HCT116 (cell line): ENCODE measurements at regions not wholly inside any gene's neighbourhood (a gene's known extent, or its start where the extent isn't known, plus 50 kb on each side); places are given as distances from the start of the nearest gene placed in this dataset.

Experiments used
- ATAC-seq: fragments of 200-7000 bp; cut with Tn5 transposase; 2 replicates; pipeline ENCODE4 v1.9.1; 2020; ENCODE audit warnings: mild to moderate bottlenecking, moderate library complexity
- BruUV-seq: library from RNA; stranded (reverse); fragments of 400-500 nt; replicated peaks from 2 replicates; lab custom pipeline; 2021; lab: Mats Ljungman, UMichigan
- CTCF ChIA-PET: fragments of 300-600 bp; sonication (Branson Sonifier 250); formaldehyde crosslinking; loops from one replicate; lab custom pipeline; 2021; ENCODE audit warnings: antibody characterized with exemption; lab: Charles Lee
- POLR2A ChIA-PET: fragments of 300-600, 350-600 bp; sonication (Branson Sonifier 250); formaldehyde crosslinking; loops from one replicate; lab custom pipeline; 2021; ENCODE audit warnings: antibody characterized with exemption; lab: Charles Lee
- RAD21 ChIA-PET, 2 experiments: fragments of 300-600 bp; sonication (Branson Sonifier 250); formaldehyde crosslinking; loops; one replicate each; lab custom pipeline; 2023; ENCODE audit warnings: low total read pairs in 2 of 2; ENCODE audit not compliant: uncharacterized antibody in 2 of 2, unreplicated experiment in 2 of 2, low non-redundant PET in 1 of 2; lab: Charles Lee
- DNase-seq: peaks from one replicate; pipeline ENCODE4 v3.0.0-alpha.2; 2010; ENCODE audit warnings: low read depth, low spot score
- H2AFZ ChIP-seq: fragments of 200-600 bp; shearing (Covaris generic), sonication (generic); 2 replicates; pipeline ENCODE4 v1.6.1; 2017; ENCODE audit warnings: low read depth, mixed run types, mixed read lengths, antibody characterized with exemption, low read length; ENCODE audit not compliant: poor library complexity, severe bottlenecking
- H3K27ac ChIP-seq: 2 replicates; pipeline ENCODE4 v1.5.1; 2012; ENCODE audit warnings: low read depth, low read length
- H3K27me3 ChIP-seq: fragments of 200-600 bp; sonication (generic); 2 replicates; pipeline ENCODE4 v1.6.1; 2016; ENCODE audit warnings: mixed run types, low read length, mixed read lengths; ENCODE audit not compliant: insufficient read depth
- H3K36me3 ChIP-seq, 2 experiments: fragments of 200-500 bp in 1 of 2; fragments of 200-600 bp in 1 of 2; sonication (Bioruptor generic) in 1 of 2; sonication (generic) in 1 of 2; 2 replicates each; pipeline versions ENCODE4 v1.5.1 to v1.6.1; 2014 to 2016; ENCODE audit warnings: low read length in 2 of 2, inconsistent platforms in 1 of 2, mixed read lengths in 1 of 2, mixed run types in 1 of 2; ENCODE audit not compliant: insufficient read depth in 2 of 2, control insufficient read depth in 1 of 2
- H3K4me1 ChIP-seq, 2 experiments: fragments of 200-600 bp in 1 of 2; sonication (generic) in 1 of 2; 2 replicates each; pipeline versions ENCODE4 v1.5.1 to v1.6.1; 2012 to 2017; ENCODE audit warnings: low read length in 2 of 2, inconsistent platforms in 1 of 2, mild to moderate bottlenecking in 1 of 2, mixed read lengths in 1 of 2, mixed run types in 1 of 2, moderate library complexity in 1 of 2; ENCODE audit not compliant: insufficient read depth in 2 of 2, control insufficient read depth in 1 of 2
- H3K4me2 ChIP-seq: fragments of 200-600 bp; sonication (generic); 2 replicates; pipeline ENCODE4 v1.6.1; 2017; ENCODE audit warnings: mixed run types, low read length, mixed read lengths
- H3K4me3 ChIP-seq, 2 experiments: fragments of 200-600 bp in 1 of 2; sonication (generic) in 1 of 2; replicated peaks in 1 of 2; 2 replicates each; pipeline ENCODE4 v1.5.1; 2011 to 2016; ENCODE audit warnings: low read length in 2 of 2, control low read depth in 1 of 2, low read depth in 1 of 2, mild to moderate bottlenecking in 1 of 2, mixed read lengths in 1 of 2, mixed run types in 1 of 2
- H3K79me2 ChIP-seq: fragments of 200-600 bp; sonication (generic); 2 replicates; pipeline ENCODE4 v1.6.1; 2017; ENCODE audit warnings: mild to moderate bottlenecking, mixed run types, low read length, moderate library complexity, mixed read lengths; ENCODE audit not compliant: insufficient read depth
- H3K9ac ChIP-seq: fragments of 200-600 bp; sonication (generic); 2 replicates; pipeline ENCODE4 v1.6.1; 2016; ENCODE audit warnings: low read length, mixed read lengths
- H3K9me2 ChIP-seq: fragments of 200-600 bp; sonication (generic), shearing (Covaris generic); 2 replicates; pipeline ENCODE4 v1.6.1; 2017; ENCODE audit warnings: mixed run types, mild to moderate bottlenecking, moderate library complexity; ENCODE audit not compliant: insufficient read depth
- H3K9me3 ChIP-seq, 2 experiments: fragments of 200-500 bp in 1 of 2; fragments of 200-600 bp in 1 of 2; sonication (Bioruptor generic) in 1 of 2; sonication (generic) in 1 of 2; 2 replicates each; pipeline ENCODE4 v1.6.1; 2014 to 2017; ENCODE audit warnings: low read length in 2 of 2, mixed read lengths in 2 of 2, inconsistent platforms in 1 of 2, low read depth in 1 of 2, mild to moderate bottlenecking in 1 of 2, mixed run types in 1 of 2, moderate library complexity in 1 of 2; ENCODE audit not compliant: control insufficient read depth in 1 of 2, insufficient read depth in 1 of 2
- H4K20me1 ChIP-seq: fragments of 200-600 bp; sonication (generic), shearing (Covaris generic); 2 replicates; pipeline ENCODE4 v1.6.1; 2017; ENCODE audit warnings: mixed run types, mild to moderate bottlenecking, moderate library complexity; ENCODE audit not compliant: insufficient read depth
- CBX3 ChIP-seq: IDR thresholded peaks from 2 replicates; pipeline ENCODE4 v1.6.1; 2012; ENCODE audit warnings: low read depth
- CEBPB ChIP-seq: IDR thresholded peaks from 2 replicates; pipeline ENCODE4 v1.6.1; 2012; ENCODE audit warnings: low read depth
- EGR1 ChIP-seq: IDR thresholded peaks from 2 replicates; pipeline ENCODE4 v1.6.1; 2012; ENCODE audit warnings: low read depth
- EZH2 ChIP-seq: fragments of 200-600 bp; sonication (generic); IDR thresholded peaks from 2 replicates; pipeline ENCODE4 v1.6.1; 2017; ENCODE audit warnings: antibody characterized with exemption, mixed run types
- EZH2phosphoT487 ChIP-seq: fragments of 200-600 bp; IDR thresholded peaks from 2 replicates; pipeline ENCODE4 v1.6.1; 2018; ENCODE audit warnings: antibody characterized with exemption, borderline replicate concordance
- POLR2AphosphoS5 ChIP-seq: IDR thresholded peaks from 2 replicates; pipeline ENCODE4 v1.6.1; 2011; ENCODE audit warnings: mild to moderate bottlenecking, low read depth, low read length, moderate library complexity
- SP1 ChIP-seq: IDR thresholded peaks from 2 replicates; pipeline ENCODE4 v1.6.1; 2012; ENCODE audit warnings: low read depth
- YY1 ChIP-seq: IDR thresholded peaks from 2 replicates; pipeline ENCODE4 v1.6.1; 2011; ENCODE audit warnings: low read length, low read depth, moderate library complexity, mild to moderate bottlenecking; ENCODE audit not compliant: insufficient replicate concordance; ENCODE audit errors: extremely low read depth
- ZBTB33 ChIP-seq: IDR thresholded peaks from 2 replicates; pipeline ENCODE4 v1.6.1; 2011; ENCODE audit warnings: mild to moderate bottlenecking, low read length, moderate library complexity; ENCODE audit not compliant: insufficient replicate concordance; ENCODE audit errors: extremely low read depth
- ZNF274 ChIP-seq: fragments of 200-500 bp; sonication (Bioruptor generic); IDR thresholded peaks from 2 replicates; pipeline ENCODE4 v1.6.1; 2014; ENCODE audit warnings: mild to moderate bottlenecking, low read depth, low read length, inconsistent platforms
- intact Hi-C: fragments of 100-400 bp; cut with micrococcal nuclease; formaldehyde crosslinking; loops from 2 replicates; pipeline ENCODE4 v1.10.0; 2022
- TF ChIP-seq, protein P1 (sequence below): IDR thresholded peaks from 2 replicates; pipeline ENCODE4 v1.6.1; 2012
- TF ChIP-seq, protein P2 (sequence below): IDR thresholded peaks from 2 replicates; pipeline ENCODE4 v1.6.1; 2012; ENCODE audit warnings: low read depth

GRCh38 chr18:64416990-64417389 is 268.1 kb upstream of the LINC00305 start:
- no peaks in the 10 kb centered on the region for H3K4me1 ChIP-seq
- H3K9me2 ChIP-seq, result no peaks in the 10 kb centered on the region
- no peak overlapping the region for H2AFZ ChIP-seq
- RAD21 ChIA-PET, result no interaction called here
- no peaks in the 10 kb centered on the region for H3K79me2 ChIP-seq
- H3K4me3 ChIP-seq, result no peak overlapping the region
- H3K36me3 ChIP-seq, result no peaks in the 10 kb centered on the region
- intact Hi-C loops, result no loop called here
- BruUV-seq, result no TSS peak
- no peak for ATAC-seq
- H3K27me3 ChIP-seq, result no peaks in the 10 kb centered on the region
- peaks cover 17 to 18% of the 10 kb centered on the region in 2 experiments; a peak in 2 of 4 replicates for H3K9me3 ChIP-seq
- no peak for DNase-seq
- no peak overlapping the region for H3K4me2 ChIP-seq
- no peak overlapping the region for H3K9ac ChIP-seq
- H4K20me1 ChIP-seq, result no peaks in the 10 kb centered on the region
- CTCF ChIA-PET, result no interaction called here
- H3K27ac ChIP-seq, result no peak overlapping the region
- TF ChIP-seq CEBPB, result no peak
- TF ChIP-seq ZBTB33, result no peak
- TF ChIP-seq YY1, result no peak
- no peak for TF ChIP-seq EZH2
- no peak for TF ChIP-seq POLR2AphosphoS5
- TF ChIP-seq, protein P1, sequence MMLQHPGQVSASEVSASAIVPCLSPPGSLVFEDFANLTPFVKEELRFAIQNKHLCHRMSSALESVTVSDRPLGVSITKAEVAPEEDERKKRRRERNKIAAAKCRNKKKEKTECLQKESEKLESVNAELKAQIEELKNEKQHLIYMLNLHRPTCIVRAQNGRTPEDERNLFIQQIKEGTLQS, result no peak
- TF ChIP-seq, protein P2, sequence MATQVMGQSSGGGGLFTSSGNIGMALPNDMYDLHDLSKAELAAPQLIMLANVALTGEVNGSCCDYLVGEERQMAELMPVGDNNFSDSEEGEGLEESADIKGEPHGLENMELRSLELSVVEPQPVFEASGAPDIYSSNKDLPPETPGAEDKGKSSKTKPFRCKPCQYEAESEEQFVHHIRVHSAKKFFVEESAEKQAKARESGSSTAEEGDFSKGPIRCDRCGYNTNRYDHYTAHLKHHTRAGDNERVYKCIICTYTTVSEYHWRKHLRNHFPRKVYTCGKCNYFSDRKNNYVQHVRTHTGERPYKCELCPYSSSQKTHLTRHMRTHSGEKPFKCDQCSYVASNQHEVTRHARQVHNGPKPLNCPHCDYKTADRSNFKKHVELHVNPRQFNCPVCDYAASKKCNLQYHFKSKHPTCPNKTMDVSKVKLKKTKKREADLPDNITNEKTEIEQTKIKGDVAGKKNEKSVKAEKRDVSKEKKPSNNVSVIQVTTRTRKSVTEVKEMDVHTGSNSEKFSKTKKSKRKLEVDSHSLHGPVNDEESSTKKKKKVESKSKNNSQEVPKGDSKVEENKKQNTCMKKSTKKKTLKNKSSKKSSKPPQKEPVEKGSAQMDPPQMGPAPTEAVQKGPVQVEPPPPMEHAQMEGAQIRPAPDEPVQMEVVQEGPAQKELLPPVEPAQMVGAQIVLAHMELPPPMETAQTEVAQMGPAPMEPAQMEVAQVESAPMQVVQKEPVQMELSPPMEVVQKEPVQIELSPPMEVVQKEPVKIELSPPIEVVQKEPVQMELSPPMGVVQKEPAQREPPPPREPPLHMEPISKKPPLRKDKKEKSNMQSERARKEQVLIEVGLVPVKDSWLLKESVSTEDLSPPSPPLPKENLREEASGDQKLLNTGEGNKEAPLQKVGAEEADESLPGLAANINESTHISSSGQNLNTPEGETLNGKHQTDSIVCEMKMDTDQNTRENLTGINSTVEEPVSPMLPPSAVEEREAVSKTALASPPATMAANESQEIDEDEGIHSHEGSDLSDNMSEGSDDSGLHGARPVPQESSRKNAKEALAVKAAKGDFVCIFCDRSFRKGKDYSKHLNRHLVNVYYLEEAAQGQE, result no peak
- TF ChIP-seq CBX3, result no peak
- TF ChIP-seq ZNF274, result no peak
- TF ChIP-seq SP1, result no peak
- TF ChIP-seq EZH2phosphoT487, result no peak
- TF ChIP-seq EGR1, result no peak
- POLR2A ChIA-PET, result no interaction called here
